ENCODE measurements at regions not wholly inside any gene's neighbourhood (a gene's known extent, or its start where the extent isn't known, plus 50 kb on each side); places are given as distances from the start of the nearest gene placed in this dataset.

- H3K4me1 Mint-ChIP-seq (ENCODE audit: unreplicated experiment): no peaks in the 10 kb centered on the region
- no peak overlapping the region for H3K27ac Mint-ChIP-seq (ENCODE audit: unreplicated experiment)
- H3K36me3 Mint-ChIP-seq (ENCODE audit: unreplicated experiment): no peaks in the 10 kb centered on the region
- no peak overlapping the region for H3K4me3 Mint-ChIP-seq (ENCODE audit: unreplicated experiment)
- H3K9me3 Mint-ChIP-seq (ENCODE audit: unreplicated experiment): no peaks in the 10 kb centered on the region
- TF ChIP-seq, protein P1, sequence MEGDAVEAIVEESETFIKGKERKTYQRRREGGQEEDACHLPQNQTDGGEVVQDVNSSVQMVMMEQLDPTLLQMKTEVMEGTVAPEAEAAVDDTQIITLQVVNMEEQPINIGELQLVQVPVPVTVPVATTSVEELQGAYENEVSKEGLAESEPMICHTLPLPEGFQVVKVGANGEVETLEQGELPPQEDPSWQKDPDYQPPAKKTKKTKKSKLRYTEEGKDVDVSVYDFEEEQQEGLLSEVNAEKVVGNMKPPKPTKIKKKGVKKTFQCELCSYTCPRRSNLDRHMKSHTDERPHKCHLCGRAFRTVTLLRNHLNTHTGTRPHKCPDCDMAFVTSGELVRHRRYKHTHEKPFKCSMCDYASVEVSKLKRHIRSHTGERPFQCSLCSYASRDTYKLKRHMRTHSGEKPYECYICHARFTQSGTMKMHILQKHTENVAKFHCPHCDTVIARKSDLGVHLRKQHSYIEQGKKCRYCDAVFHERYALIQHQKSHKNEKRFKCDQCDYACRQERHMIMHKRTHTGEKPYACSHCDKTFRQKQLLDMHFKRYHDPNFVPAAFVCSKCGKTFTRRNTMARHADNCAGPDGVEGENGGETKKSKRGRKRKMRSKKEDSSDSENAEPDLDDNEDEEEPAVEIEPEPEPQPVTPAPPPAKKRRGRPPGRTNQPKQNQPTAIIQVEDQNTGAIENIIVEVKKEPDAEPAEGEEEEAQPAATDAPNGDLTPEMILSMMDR (IDR thresholded peaks at IDR 0.05): no peak
- peaks cover 5% of the 10 kb centered on the region for H3K27me3 Mint-ChIP-seq (ENCODE audit: unreplicated experiment)
- no peak for DNase-seq (ENCODE audit: extremely low spot score, unreplicated experiment)
Measured at GRCh38 chr9:126027566-126027965, 280.4 kb downstream of the PBX3 start.

- H3K36me3 Mint-ChIP-seq (ENCODE audit: unreplicated experiment): no peaks in the 10 kb centered on the region
- H3K27me3 Mint-ChIP-seq (ENCODE audit: unreplicated experiment): peaks cover 5% of the 10 kb centered on the region
Measured at GRCh38 chr9:126028746-126029145, 281.6 kb downstream of the PBX3 start.

GRCh38 chr9:126030716-126031115 lies 283.5 kb downstream of the PBX3 start:
- TF ChIP-seq, protein P1 (IDR thresholded peaks at IDR 0.05): no peak
- no peaks in the 10 kb centered on the region for H3K9me3 Mint-ChIP-seq (ENCODE audit: unreplicated experiment)

More at GRCh38 chr9:126028746-126029145, 281.6 kb downstream of the PBX3 start:
- Mint-ChIP-seq H3K27ac (ENCODE audit: unreplicated experiment) (no peak overlapping the region), H3K9me3 (ENCODE audit: unreplicated experiment) (no peaks in the 10 kb centered on the region), H3K4me1 (ENCODE audit: unreplicated experiment) (no peaks in the 10 kb centered on the region), H3K4me3 (ENCODE audit: unreplicated experiment) (no peak overlapping the region)
- TF ChIP-seq, protein P1 (IDR thresholded peaks at IDR 0.05): no peak
- no peak for DNase-seq (ENCODE audit: extremely low spot score, unreplicated experiment)

GRCh38 chr9:126031116-126031515 lies 283.9 kb downstream of the PBX3 start:
- no peak for DNase-seq (ENCODE audit: extremely low spot score, unreplicated experiment)
- TF ChIP-seq, protein P1 (IDR thresholded peaks at IDR 0.05): no peak
- H3K27me3 Mint-ChIP-seq (ENCODE audit: unreplicated experiment): peaks cover 12% of the 10 kb centered on the region
- no peaks in the 10 kb centered on the region for H3K36me3 Mint-ChIP-seq (ENCODE audit: unreplicated experiment)
- H3K9me3 Mint-ChIP-seq (ENCODE audit: unreplicated experiment): no peaks in the 10 kb centered on the region
- no peak overlapping the region for H3K4me3 Mint-ChIP-seq (ENCODE audit: unreplicated experiment)
- H3K4me1 Mint-ChIP-seq (ENCODE audit: unreplicated experiment): no peaks in the 10 kb centered on the region
- H3K27ac Mint-ChIP-seq (ENCODE audit: unreplicated experiment): no peak overlapping the region

More at GRCh38 chr9:126030716-126031115, 283.5 kb downstream of the PBX3 start:
- no peak overlapping the region for H3K27ac Mint-ChIP-seq (ENCODE audit: unreplicated experiment)
- H3K27me3 Mint-ChIP-seq (ENCODE audit: unreplicated experiment): peaks cover 10% of the 10 kb centered on the region
- H3K4me1 Mint-ChIP-seq (ENCODE audit: unreplicated experiment): no peaks in the 10 kb centered on the region
- H3K36me3 Mint-ChIP-seq (ENCODE audit: unreplicated experiment): no peaks in the 10 kb centered on the region
- DNase-seq (ENCODE audit: extremely low spot score, unreplicated experiment): no peak
- no peak overlapping the region for H3K4me3 Mint-ChIP-seq (ENCODE audit: unreplicated experiment)

- Mint-ChIP-seq H3K27me3 (ENCODE audit: unreplicated experiment) (peaks cover 19% of the 10 kb centered on the region), H3K4me1 (ENCODE audit: unreplicated experiment) (no peaks in the 10 kb centered on the region)
Measured at GRCh38 chr9:126032135-126032534, 285.0 kb downstream of the PBX3 start.

More at GRCh38 chr9:126032135-126032534, 285.0 kb downstream of the PBX3 start:
- DNase-seq (ENCODE audit: extremely low spot score, unreplicated experiment): no peak
- no peak overlapping the region for H3K27ac Mint-ChIP-seq (ENCODE audit: unreplicated experiment)
- TF ChIP-seq, protein P1 (IDR thresholded peaks at IDR 0.05): no peak
- H3K9me3 Mint-ChIP-seq (ENCODE audit: unreplicated experiment): no peaks in the 10 kb centered on the region
- no peaks in the 10 kb centered on the region for H3K36me3 Mint-ChIP-seq (ENCODE audit: unreplicated experiment)
- H3K4me3 Mint-ChIP-seq (ENCODE audit: unreplicated experiment): no peak overlapping the region
